NCI-H2081 (cell line): ENCODE measurements at regions not wholly inside any gene's neighbourhood (a gene's known extent, or its start where the extent isn't known, plus 50 kb on each side); places are given as distances from the start of the nearest gene placed in this dataset.
A peak's percentile ranks its signal among the peaks of the same experiment; 100 is the strongest.

Experiments
- DNase-seq, 2 experiments: peaks; one replicate each; lab custom pipeline; 2025; lab: John Stamatoyannopoulos, UW

GRCh38 chr5:160957312-160957861 lies 105.4 kb upstream of the ATP10B start:
- DNase-seq, result no peak

GRCh38 chr5:160956051-160956450 lies 104.0 kb upstream of the ATP10B start:
- no peak for DNase-seq

- DNase-seq, result no peak
Measured at GRCh38 chr5:160950311-160950710, 98.3 kb upstream of the ATP10B start.

GRCh38 chr5:160940725-160941124 lies 88.7 kb upstream of the ATP10B start:
- DNase-seq, result no peak

GRCh38 chr5:160938532-160938931 lies 86.5 kb upstream of the ATP10B start:
- peak; percentile 10 to 63 for DNase-seq

- no peak for DNase-seq
Measured at GRCh38 chr5:160937570-160937969, 85.6 kb upstream of the ATP10B start.

- DNase-seq, result no peak
Measured at GRCh38 chr5:160935776-160936175, 83.8 kb upstream of the ATP10B start.

- no peak for DNase-seq
Measured at GRCh38 chr5:160931283-160931682, 79.3 kb upstream of the ATP10B start.

GRCh38 chr5:160930406-160930805 lies 78.4 kb upstream of the ATP10B start:
- DNase-seq, result no peak

GRCh38 chr5:160929906-160930305 lies 77.9 kb upstream of the ATP10B start:
- DNase-seq, result no peak

GRCh38 chr5:160929360-160929759 lies 77.3 kb upstream of the ATP10B start:
- DNase-seq, result no peak

- DNase-seq, result peak; percentile 82 to 95
Measured at GRCh38 chr5:160926428-160926827, 74.4 kb upstream of the ATP10B start.

- DNase-seq, result no peak
Measured at GRCh38 chr5:160925281-160925680, 73.3 kb upstream of the ATP10B start.

GRCh38 chr5:160923936-160924710 lies 72.1 kb upstream of the ATP10B start:
- no peak for DNase-seq

- DNase-seq, result no peak
Measured at GRCh38 chr5:160923411-160923810, 71.4 kb upstream of the ATP10B start.

- no peak for DNase-seq
Measured at GRCh38 chr5:160922311-160922710, 70.3 kb upstream of the ATP10B start.

- no peak for DNase-seq
Measured at GRCh38 chr5:160921423-160922285, 69.6 kb upstream of the ATP10B start.

- no peak for DNase-seq
Measured at GRCh38 chr5:160919626-160920025, 67.6 kb upstream of the ATP10B start.

GRCh38 chr5:160918386-160918785 lies 66.4 kb upstream of the ATP10B start:
- DNase-seq, result no peak

GRCh38 chr5:160906090-160906489 lies 54.1 kb upstream of the ATP10B start:
- DNase-seq, result no peak

- DNase-seq, result no peak
Measured at GRCh38 chr5:160905285-160905684, 53.3 kb upstream of the ATP10B start.

- no peak for DNase-seq
Measured at GRCh38 chr5:160904591-160904990, 52.6 kb upstream of the ATP10B start.

GRCh38 chr5:160903551-160903950 lies 51.5 kb upstream of the ATP10B start:
- no peak for DNase-seq
